H1 (cell line): ENCODE measurements at regions not wholly inside any gene's neighbourhood (a gene's known extent, or its start where the extent isn't known, plus 50 kb on each side); places are given as distances from the start of the nearest gene placed in this dataset.

Source experiments
- CREB1 ChIP-seq: IDR thresholded peaks from 2 replicates; pipeline ENCODE4 v1.6.1; 2012; ENCODE audit warnings: inconsistent platforms
- CTCF ChIP-seq, 3 experiments: IDR thresholded peaks; 1 replicate in 2 of 3; 2 replicates in 1 of 3; pipeline versions ENCODE4 v1.5.1 to v1.6.1; 2011; ENCODE audit warnings: low read length in 3 of 3, mild to moderate bottlenecking in 3 of 3, inconsistent platforms in 2 of 3, low read depth in 1 of 3, moderate library complexity in 1 of 3; ENCODE audit not compliant: insufficient read depth in 1 of 3; ENCODE audit errors: control extremely low read depth in 1 of 3
- FOSL1 ChIP-seq: IDR thresholded peaks from 2 replicates; pipeline ENCODE4 v1.6.1; 2011; ENCODE audit warnings: mild to moderate bottlenecking, low read depth, low read length, moderate library complexity; ENCODE audit not compliant: insufficient read depth
- GTF2F1 ChIP-seq: IDR thresholded peaks from 2 replicates; pipeline ENCODE4 v1.6.1; 2012; ENCODE audit warnings: low read depth, low read length, improper control_type of control experiment, borderline replicate concordance
- NRF1 ChIP-seq: IDR thresholded peaks from 2 replicates; pipeline ENCODE4 v1.6.1; 2011; ENCODE audit warnings: mild to moderate bottlenecking, low read depth, low read length, improper control_type of control experiment
- POLR2AphosphoS5 ChIP-seq: IDR thresholded peaks from 2 replicates; pipeline ENCODE4 v1.6.1; 2011; ENCODE audit warnings: low read depth, low read length
- TAF1 ChIP-seq: IDR thresholded peaks from 2 replicates; pipeline ENCODE4 v1.6.1; 2011; ENCODE audit warnings: mild to moderate bottlenecking, low read depth, low read length
- TBP ChIP-seq: IDR thresholded peaks from 2 replicates; pipeline ENCODE4 v1.6.1; 2011; ENCODE audit warnings: low read depth, low read length, improper control_type of control experiment

DNA sequence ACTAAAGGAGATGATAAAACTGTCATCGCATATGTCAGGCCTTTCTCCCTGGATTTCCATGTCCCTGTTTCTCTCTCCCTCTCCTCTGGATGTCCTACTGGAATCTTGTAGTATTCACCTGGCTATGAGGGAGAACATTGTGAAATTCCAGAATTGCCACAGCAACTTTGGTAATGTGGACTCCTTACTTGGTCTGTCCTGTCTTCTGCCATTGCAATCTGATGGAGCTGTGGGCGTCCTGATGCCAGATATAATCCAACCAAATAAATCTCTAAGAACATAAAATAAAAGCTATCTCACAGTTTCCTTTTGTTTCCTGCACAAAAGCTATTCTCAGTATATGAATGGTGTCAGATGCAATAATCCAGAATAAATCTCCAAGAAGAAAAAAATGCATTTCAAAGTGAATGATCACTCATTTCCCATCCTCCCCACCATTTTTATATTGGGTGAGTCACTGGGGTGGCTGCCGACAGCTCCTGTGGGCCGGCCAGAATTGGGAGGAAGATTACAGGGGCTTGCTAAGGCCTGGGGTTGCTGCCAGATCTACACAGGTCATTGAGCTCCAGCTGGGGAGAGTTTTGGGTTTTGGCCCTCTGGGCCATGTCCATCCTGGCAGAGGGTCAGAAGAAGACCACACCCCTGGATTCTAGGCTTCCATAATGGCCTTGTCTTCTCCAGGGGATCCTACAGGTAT is 160.7 kb upstream of the PITX1 start:
- TF ChIP-seq FOSL1, result no peak
- TF ChIP-seq CTCF (IDR thresholded peaks at IDR 0.05; ENCODE audit: control extremely low read depth in 1 of 3, insufficient read depth in 1 of 3, low read depth in 1 of 3, low read length in 3 of 3), result no peak
- TF ChIP-seq POLR2AphosphoS5, result no peak
- TF ChIP-seq TAF1, result no peak
- TF ChIP-seq GTF2F1, result no peak
- no peak for TF ChIP-seq NRF1
- TF ChIP-seq TBP, result no peak
- TF ChIP-seq CREB1, result no peak
